ENCODE measurements at regions not wholly inside any gene's neighbourhood (a gene's known extent, or its start where the extent isn't known, plus 50 kb on each side); places are given as distances from the start of the nearest gene placed in this dataset.

GRCh38 chr5:142492781-142493281 lies 168.0 kb upstream of the SPRY4 start:
- peaks cover 43% of the 10 kb centered on the region for H3K4me1 Mint-ChIP-seq (ENCODE audit: unreplicated experiment)
- no peak overlapping the region for H3K27ac Mint-ChIP-seq
- no peaks in the 10 kb centered on the region for H3K27me3 Mint-ChIP-seq
- DNase-seq (ENCODE audit: extremely low spot score, unreplicated experiment): no peak
- H3K9me3 Mint-ChIP-seq: no peaks in the 10 kb centered on the region
- no peak overlapping the region for H3K4me3 Mint-ChIP-seq
- TF ChIP-seq CTCF (conservative IDR thresholded peaks at IDR 0.05): no peak
- peaks cover 3% of the 10 kb centered on the region for H3K36me3 Mint-ChIP-seq

- Mint-ChIP-seq H3K4me1 (ENCODE audit: unreplicated experiment) (peaks cover 43% of the 10 kb centered on the region), H3K36me3 (peaks cover 4% of the 10 kb centered on the region), H3K27ac (peak overlapping the region; percentile 68), H3K27me3 (no peaks in the 10 kb centered on the region), H3K9me3 (peaks cover under 1% of the 10 kb centered on the region), H3K4me3 (no peak overlapping the region)
- no peak for DNase-seq (ENCODE audit: extremely low spot score, unreplicated experiment)
- no peak for TF ChIP-seq CTCF (conservative IDR thresholded peaks at IDR 0.05)
Observed at GRCh38 chr5:142491679-142492078, 166.9 kb upstream of the SPRY4 start.

DNA sequence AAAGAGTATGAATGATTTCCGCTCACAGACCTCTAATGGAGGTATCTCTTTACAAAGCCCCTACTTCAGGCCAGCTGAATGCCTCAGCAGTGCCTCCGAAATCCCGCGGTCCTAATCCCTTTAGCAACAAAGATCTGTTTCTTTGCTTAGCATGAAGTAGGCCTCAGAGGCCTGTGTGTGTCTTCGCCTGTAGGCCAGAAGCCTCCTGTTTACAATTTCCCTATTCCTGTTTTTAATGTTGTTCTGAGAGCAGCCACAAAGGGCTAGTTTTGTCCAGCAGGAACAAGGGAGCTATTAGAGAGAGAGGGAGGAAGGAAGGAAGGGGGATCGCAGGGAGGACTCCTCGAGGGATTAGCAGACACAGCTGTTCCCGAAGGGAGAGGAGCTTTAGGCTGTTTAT lies 166.4 kb upstream of the SPRY4 start:
- peak overlapping the region; percentile 57 for H3K4me3 Mint-ChIP-seq
- peaks cover 8% of the 10 kb centered on the region for H3K36me3 Mint-ChIP-seq
- peak overlapping the region; percentile 68 for H3K27ac Mint-ChIP-seq
- no peak for DNase-seq (ENCODE audit: extremely low spot score, unreplicated experiment)
- peaks cover 5% of the 10 kb centered on the region for H3K9me3 Mint-ChIP-seq
- H3K27me3 Mint-ChIP-seq: peaks cover 4% of the 10 kb centered on the region
- H3K4me1 Mint-ChIP-seq (ENCODE audit: unreplicated experiment): peaks cover 43% of the 10 kb centered on the region
- peak; percentile 10 for TF ChIP-seq CTCF (conservative IDR thresholded peaks at IDR 0.05)

DNA sequence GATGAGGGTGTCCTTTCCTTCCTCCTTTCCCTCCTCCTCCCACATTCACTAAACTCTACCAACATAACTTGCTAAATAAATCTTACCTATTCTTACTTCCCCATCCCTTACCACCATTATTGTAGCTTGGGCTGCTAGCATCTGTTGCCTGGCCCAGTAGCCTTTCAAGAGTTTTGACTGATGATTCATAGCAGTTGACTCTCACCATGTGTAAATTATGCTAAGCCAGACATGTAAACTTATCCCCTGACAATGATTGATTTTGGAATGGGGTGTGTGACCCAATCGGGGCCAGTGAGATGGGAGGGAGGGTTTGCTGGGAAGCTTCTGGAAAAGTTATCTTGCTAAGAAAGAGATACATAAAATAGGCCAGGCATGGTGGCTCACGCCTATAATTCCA lies 161.8 kb upstream of the SPRY4 start:
- no peak overlapping the region for H3K27ac Mint-ChIP-seq

DNA sequence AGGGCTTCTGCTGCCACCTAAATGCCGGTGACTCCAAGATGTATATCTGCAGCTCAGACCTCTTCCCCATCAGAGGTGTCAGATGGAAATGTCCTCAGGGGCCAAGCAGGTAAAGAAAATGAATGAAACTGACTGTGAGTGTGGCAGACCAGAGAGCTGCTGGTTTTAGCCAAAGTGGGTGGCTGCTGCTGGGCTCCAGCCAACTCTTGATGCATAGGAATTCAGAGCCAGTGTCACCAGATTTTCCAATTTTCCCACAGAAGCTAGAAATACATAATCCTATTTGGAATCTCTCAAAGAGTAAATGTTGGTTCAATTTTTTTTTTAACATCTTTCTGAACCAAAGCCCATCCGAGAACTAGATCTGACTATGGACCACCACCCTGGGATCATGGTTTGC lies 161.2 kb upstream of the SPRY4 start:
- no peak overlapping the region for H3K4me3 Mint-ChIP-seq
- H3K9me3 Mint-ChIP-seq: peaks cover 14% of the 10 kb centered on the region
- H3K4me1 Mint-ChIP-seq (ENCODE audit: unreplicated experiment): peaks cover 30% of the 10 kb centered on the region
- no peak overlapping the region for H3K27ac Mint-ChIP-seq
- peaks cover 13% of the 10 kb centered on the region for H3K36me3 Mint-ChIP-seq
- no peak for DNase-seq (ENCODE audit: extremely low spot score, unreplicated experiment)
- no peak for TF ChIP-seq CTCF (conservative IDR thresholded peaks at IDR 0.05)
- peaks cover 4% of the 10 kb centered on the region for H3K27me3 Mint-ChIP-seq

More for the DNA sequence above, 161.8 kb upstream of the SPRY4 start:
- DNase-seq (ENCODE audit: extremely low spot score, unreplicated experiment): no peak
- Mint-ChIP-seq H3K36me3 (peaks cover 13% of the 10 kb centered on the region), H3K27me3 (peaks cover 4% of the 10 kb centered on the region), H3K4me3 (peak overlapping the region; percentile 3), H3K9me3 (peaks cover 14% of the 10 kb centered on the region), H3K4me1 (ENCODE audit: unreplicated experiment) (peaks cover 32% of the 10 kb centered on the region)
- no peak for TF ChIP-seq CTCF (conservative IDR thresholded peaks at IDR 0.05)

Data from type B pancreatic cell (in vitro differentiated cells).